GM23248 (cell line): ENCODE measurements at regions not wholly inside any gene's neighbourhood (a gene's known extent, or its start where the extent isn't known, plus 50 kb on each side); places are given as distances from the start of the nearest gene placed in this dataset.

ENCODE experiments used
- EZH2 ChIP-seq: fragments of 200-600 bp; sonication (generic); IDR thresholded peaks from 2 replicates; pipeline ENCODE4 v1.6.1; 2018; ENCODE audit warnings: antibody characterized with exemption, mild to moderate bottlenecking; ENCODE audit not compliant: insufficient read depth, poor library complexity, severe bottlenecking
- EZH2phosphoT487 ChIP-seq: fragments of 200-600 bp; sonication (generic); IDR thresholded peaks from 2 replicates; pipeline ENCODE4 v1.6.1; 2018; ENCODE audit warnings: antibody characterized with exemption, moderate library complexity, mild to moderate bottlenecking, low read depth; ENCODE audit not compliant: insufficient read depth

DNA sequence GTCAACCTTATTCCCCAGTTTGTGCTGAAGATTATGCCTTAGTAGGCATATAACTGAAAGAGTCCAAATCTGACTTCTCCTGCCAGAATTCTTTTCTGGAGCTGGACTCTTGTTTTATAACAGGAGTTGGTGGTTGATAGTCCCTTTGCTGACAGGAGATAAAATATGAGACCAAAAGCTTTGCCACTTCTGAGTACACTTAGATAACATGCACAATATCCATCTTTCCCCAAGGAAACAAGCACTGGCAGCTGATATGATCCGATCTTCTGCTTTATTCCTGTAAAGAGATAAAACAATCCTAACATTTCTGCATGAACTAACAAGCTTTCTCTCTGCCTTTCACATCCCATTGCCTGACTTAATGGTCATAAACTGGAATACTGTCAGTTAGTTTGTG lies 1265.4 kb upstream of the ADGRB3 start:
- TF ChIP-seq EZH2 (no peak), EZH2phosphoT487 (no peak)
